HG03575 (cell line): ENCODE measurements at regions not wholly inside any gene's neighbourhood (a gene's known extent, or its start where the extent isn't known, plus 50 kb on each side); places are given as distances from the start of the nearest gene placed in this dataset.

ENCODE experiments used
- ATAC-seq: cut with Tn5 transposase; IDR thresholded peaks from one replicate; pipeline ENCODE4 v1.9.1; 2021; ENCODE audit not compliant: unreplicated experiment, insufficient number of reproducible peaks, low FRiP score; ENCODE audit errors: extremely low read depth

GRCh38 chr6:101266063-101266462, 127.4 kb upstream of the GRIK2 start:
- ATAC-seq: no peak

GRCh38 chr6:101268541-101268940, 125.0 kb upstream of the GRIK2 start:
- ATAC-seq: no peak

- ATAC-seq: no peak
Observed at GRCh38 chr6:101275251-101275650, 118.3 kb upstream of the GRIK2 start.

- ATAC-seq: no peak
Observed at GRCh38 chr6:101276066-101276465, 117.4 kb upstream of the GRIK2 start.

- no peak for ATAC-seq
Observed at GRCh38 chr6:101279410-101279809, 114.1 kb upstream of the GRIK2 start.

GRCh38 chr6:101281266-101281665, 112.2 kb upstream of the GRIK2 start:
- no peak for ATAC-seq

GRCh38 chr6:101284131-101284530, 109.4 kb upstream of the GRIK2 start:
- no peak for ATAC-seq

- no peak for ATAC-seq
Observed at GRCh38 chr6:101286146-101286545, 107.4 kb upstream of the GRIK2 start.

- ATAC-seq: no peak
Observed at GRCh38 chr6:101290346-101290745, 103.2 kb upstream of the GRIK2 start.

GRCh38 chr6:101294051-101294638, 99.4 kb upstream of the GRIK2 start:
- no peak for ATAC-seq

- ATAC-seq: no peak
Observed at GRCh38 chr6:101294676-101295075, 98.8 kb upstream of the GRIK2 start.

- ATAC-seq: no peak
Observed at GRCh38 chr6:101296169-101296960, 97.1 kb upstream of the GRIK2 start.

GRCh38 chr6:101302593-101302992, 90.9 kb upstream of the GRIK2 start:
- ATAC-seq: no peak

GRCh38 chr6:101303495-101303894, 90.0 kb upstream of the GRIK2 start:
- no peak for ATAC-seq

GRCh38 chr6:101312652-101313051, 80.9 kb upstream of the GRIK2 start:
- ATAC-seq: no peak

GRCh38 chr6:101322921-101323320, 70.6 kb upstream of the GRIK2 start:
- ATAC-seq: no peak

- ATAC-seq: no peak
Observed at GRCh38 chr6:101326411-101326810, 67.1 kb upstream of the GRIK2 start.

- no peak for ATAC-seq
Observed at GRCh38 chr6:101341926-101342325, 51.6 kb upstream of the GRIK2 start.
